Stimulated activated CD8-positive, alpha-beta memory T cell treated with anti-CD3 and anti-CD28 coated beads, Interleukin-12 subunit alpha, Interleukin-12 subunit beta, amount 100 ng/mL, for 1 hour (primary cell): ENCODE measurements at regions not wholly inside any gene's neighbourhood (a gene's known extent, or its start where the extent isn't known, plus 50 kb on each side); places are given as distances from the start of the nearest gene placed in this dataset.

Experiments
- DNase-seq: peaks from one replicate; pipeline ENCODE4 v3.0.0-alpha.2; 2020; ENCODE audit warnings: low read depth

DNA sequence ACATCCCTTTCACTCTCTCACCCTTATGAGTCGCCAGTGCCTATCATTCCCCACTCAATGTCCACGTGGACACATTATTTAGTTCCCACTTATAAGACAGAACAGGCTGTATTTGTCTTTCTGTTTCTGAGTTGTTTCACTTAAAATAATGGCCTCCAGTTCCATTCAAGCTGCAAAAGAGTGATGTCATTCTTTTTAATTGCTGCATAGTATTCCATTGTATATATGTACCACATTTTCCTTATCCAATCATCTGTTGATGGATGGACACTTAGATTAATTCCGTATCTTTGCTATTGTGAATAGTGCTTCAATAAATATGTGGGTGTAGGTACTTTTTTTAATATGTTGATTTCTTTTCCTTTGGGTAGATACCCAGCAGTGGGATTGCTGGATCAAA, 79.1 kb downstream of the ZNF365 start:
- DNase-seq = no peak

DNA sequence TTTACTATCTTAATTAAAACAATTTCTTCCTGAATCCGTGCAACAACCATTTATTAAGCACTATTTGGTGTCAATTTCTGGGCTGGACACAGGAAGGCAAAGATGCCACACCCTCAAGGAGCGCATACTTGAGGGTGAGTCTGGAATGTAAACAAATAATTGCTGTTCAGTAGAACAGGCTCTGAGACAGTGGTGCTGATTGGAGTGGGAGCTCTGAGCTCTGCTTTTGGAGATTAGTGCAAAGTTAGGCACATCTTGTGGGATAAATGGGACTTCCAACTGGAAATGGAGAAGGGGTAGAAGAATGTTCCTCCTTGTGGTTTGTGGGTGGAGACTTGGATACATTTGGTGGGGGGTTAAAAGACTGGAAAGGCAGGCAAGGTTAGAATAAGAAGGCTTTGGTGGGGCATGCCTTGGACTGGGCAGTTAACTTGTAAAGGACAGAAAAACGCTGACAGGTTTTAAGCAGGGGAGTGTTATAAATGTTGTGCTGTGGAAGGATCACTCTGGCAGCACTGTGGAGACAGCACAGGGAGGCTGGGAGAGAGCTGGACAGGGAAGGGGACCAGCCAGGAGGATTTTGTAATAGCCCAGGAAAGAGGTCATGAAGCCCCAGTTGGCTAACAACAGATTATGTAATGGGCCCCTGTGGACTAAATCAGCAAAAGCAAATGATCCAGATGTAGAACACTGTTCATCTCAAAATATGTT, 80.7 kb downstream of the ZNF365 start:
- no peak for DNase-seq

DNA sequence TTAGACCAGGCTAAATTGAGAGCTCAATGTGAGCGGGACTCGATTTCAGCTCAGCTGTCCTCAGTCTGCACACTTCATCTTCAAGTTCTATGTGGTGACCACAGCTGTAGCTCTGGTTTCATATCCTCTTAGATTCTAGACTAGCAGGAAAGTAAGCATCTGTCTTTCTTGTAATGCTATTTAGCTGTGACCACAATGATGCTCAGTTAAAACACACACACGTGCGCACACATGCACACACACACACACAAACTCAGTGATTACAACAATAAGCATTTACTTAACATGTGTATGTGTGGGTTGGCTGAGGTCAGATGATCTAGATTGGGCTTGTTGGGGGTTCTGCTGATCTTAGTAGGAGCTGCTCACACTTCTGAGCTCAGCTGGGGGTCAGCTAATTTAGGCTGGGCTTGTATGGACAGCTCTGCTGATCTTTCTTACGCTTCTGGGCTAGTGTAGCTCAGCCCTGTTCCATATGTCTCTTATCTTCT, 82.5 kb downstream of the ZNF365 start:
- DNase-seq = no peak

DNA sequence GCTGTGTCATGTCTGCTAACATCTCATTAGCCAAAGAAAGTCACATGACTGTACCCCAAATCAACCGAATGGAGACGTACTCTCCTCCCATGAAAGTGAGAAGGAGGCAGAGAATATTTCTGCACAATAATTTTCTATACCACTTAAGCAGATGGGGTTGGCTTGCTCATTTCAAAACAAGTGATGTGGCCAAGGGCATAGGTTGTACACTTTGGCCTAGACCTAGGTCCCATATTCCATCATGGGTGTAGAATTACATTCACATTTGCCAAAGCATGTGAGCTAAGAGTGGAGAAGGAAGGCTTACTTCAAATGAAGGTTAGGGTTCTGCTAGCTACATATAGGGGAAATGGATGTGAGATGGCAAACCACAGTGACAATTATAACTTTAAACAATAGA, 83.0 kb downstream of the ZNF365 start:
- no peak for DNase-seq

DNA sequence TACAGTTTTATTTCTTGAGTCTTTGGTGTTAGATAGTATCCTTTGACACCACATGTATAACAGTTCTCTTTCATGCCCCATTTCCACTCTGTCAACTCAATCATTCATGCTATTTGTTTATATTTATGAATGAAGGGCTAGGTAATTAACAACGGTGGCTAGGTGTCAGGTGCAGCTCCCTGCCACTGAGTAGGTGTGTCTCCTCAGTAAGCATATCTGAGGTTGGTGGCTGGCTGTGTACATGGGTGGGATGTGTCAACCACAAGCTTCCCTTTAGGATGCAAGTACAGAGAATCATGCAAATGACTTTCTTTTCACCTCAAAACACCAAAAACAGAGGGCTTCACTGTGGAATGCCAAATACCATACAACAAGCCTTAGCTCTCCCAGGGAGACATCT, 83.4 kb downstream of the ZNF365 start:
- no peak for DNase-seq

DNA sequence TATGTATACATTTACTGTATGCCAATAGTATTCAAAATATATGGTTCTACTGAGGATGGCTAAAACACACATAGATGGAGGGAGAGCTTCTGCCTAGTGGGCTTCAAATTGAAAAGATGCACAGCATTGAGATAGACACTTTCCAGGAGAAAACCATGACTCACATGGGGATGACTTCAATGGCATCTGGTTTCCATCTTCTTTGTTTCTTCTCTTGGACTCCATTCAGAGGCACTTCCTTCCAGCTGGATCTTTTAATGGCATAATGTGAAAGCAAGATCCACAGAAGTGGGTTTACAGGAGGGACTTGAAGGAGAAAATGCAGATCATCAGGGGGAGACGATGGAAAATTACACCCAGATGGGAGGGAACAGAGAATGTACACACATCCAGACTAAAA, 84.9 kb downstream of the ZNF365 start:
- no peak for DNase-seq

DNA sequence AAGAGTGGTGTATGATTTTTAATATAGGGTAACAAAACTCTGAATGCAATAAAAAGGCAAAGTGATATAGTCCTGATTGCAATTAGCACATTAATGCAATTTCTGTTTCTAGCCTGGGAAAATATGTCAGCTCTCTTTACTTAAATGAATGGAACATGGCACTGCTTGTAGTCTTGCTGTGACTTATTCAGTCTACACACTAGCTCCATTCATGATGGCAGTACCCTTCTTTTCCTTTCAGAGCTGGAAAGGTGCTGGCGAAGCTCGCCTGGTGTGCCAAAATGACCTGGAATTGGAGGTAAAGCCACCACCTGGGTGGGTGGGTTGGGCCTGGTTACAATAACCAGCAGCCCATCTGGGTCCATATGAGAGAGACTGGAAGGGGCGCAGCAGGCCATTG, 85.3 kb downstream of the ZNF365 start:
- DNase-seq = no peak

DNA sequence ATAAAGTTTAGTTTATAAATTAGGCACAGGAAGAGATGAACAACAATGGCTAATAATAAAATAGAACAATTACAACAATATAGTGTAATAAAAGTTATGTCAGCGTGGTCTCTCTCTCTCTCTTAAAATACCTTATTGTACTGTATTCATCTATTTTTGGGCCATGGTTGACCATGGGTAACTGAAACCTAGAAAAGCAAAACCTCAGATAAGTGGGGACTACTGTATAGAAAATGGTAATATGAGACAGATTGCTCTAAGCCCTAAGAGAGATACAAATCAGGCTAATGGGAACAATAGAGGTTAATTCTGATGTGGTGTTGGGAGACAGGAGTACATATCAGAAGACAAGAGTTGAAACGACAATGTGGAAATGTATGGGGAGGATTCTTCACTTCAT, 86.2 kb downstream of the ZNF365 start:
- no peak for DNase-seq

DNA sequence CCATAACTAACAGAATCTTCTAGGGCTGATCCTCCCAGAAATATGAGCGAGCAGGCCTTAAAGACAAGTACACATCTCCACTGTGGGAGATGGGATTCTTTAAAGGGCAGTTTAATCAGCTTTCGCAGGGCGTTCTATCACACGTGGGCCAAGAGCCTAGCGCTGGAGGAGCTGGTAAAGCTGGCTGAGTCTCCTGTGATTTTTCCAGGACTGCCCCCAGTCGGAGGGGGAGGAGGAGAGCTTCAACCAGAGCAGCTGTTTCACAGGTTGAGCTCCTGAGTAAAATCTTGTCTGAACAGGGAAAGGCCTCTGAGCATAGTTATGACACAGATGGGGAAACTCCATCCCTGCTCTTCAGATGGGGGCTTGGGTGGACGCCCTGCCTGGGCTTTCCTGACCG, 87.0 kb downstream of the ZNF365 start:
- no peak for DNase-seq

DNA sequence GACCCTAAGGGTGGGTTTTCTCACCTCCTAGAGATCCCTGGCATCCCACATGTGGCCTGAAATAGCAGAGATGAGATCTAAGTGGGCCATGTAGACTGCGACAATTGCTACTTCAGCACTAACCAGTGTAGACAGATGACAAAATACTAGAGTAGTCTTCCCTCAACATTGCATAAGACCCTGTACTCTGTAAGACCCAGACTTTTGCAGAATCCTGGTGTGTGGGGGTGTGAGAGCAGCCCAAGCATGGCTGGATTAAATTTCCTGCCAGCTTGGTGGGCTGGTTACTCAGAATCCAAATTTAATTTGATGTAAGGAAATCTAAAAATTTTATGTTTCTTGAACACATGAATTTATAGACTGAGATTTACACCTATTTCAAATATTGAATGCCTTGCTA, 88.3 kb downstream of the ZNF365 start:
- no peak for DNase-seq

DNA sequence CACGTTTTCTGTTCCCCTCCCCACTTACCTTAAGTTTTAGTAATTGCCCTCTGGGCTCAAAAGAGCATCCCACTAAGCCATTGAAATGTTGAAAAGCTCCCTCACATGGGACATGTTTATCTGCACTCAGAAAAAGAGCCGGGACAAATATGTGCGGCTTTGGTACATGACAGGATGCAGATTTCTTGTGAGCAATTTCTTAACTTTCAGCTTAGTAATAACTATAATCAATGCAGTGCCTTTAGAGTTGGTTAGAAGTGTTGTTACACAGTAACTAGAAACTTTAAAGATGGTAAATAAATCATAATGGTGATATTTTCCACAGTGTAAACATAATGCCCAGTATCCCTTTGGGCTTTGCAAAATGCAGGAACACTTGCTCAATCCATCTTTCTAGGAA, 89.2 kb downstream of the ZNF365 start:
- no peak for DNase-seq

DNA sequence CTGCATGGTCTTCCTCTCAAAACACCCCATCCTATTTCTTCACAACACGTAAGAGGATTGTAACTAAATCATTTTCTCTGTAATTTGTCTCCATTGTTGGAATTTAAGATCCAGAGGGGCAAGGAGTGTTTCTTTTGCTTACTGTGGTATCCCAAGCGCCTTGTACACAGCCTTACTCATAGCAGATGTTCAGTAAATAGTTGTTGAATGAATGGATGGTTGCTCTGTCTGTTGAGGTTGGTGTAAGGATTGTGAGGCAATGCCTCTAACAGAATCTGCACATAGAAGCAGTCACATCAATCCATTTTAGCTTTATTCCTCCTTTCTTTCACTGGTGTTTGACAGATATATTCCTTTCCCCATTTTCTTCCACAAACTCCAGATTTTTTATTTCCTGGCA, 90.1 kb downstream of the ZNF365 start:
- DNase-seq = no peak

DNA sequence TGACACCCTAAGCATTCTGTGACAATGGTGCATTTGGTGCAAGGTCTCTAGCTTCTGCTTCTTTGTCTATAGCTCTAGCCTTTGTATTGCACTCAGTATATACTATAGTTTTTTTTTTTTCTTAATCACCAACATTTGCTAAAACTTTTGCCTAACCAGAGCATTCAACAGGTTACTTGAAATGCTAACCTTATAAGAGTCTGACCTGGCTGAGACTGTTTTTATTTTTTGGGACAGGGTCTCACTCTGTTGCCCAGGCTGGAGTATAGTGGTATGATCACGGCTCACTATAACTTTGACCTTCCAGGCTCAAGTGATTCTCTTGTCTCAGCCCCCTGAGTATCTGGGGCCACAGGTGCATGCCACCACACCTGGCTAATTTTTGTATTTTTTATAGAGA, 92.4 kb downstream of the ZNF365 start:
- no peak for DNase-seq

DNA sequence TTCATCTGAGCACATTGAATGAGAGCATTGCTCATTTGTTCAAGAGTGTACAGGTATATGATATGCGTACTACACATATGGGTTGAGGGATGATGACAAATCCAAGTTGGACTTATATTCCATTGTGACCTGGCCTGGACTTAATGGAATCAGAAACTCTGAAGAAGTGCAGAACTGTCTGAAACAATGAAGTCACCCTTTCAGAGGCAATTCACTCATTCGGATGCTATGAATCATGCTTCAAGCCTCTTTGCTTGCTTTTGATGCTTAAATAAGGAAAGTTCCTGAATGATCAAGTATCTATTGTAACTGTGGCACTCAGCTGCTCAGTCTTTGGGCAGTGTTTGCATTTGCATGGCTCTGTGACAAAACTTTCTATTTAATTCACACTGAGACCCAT, 93.4 kb downstream of the ZNF365 start:
- DNase-seq = no peak

DNA sequence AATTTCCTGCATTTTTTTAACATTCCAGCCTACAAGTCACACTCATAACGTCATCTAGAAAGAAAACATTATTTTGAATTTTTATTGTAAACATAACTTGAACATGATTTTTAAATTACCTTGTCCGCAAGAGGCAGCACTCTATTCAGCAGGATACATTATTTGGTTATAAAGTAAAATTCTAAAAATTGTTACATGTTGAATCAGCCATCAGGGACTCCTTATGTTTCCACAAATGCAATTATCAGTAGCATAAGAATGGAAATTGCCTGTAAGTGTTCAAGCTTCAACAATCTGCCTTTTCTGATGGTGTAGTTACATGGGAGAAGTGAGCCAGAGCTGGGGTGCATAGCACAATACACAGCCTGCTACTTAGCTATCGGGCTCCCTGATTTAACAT, 97.5 kb downstream of the ZNF365 start:
- no peak for DNase-seq

DNA sequence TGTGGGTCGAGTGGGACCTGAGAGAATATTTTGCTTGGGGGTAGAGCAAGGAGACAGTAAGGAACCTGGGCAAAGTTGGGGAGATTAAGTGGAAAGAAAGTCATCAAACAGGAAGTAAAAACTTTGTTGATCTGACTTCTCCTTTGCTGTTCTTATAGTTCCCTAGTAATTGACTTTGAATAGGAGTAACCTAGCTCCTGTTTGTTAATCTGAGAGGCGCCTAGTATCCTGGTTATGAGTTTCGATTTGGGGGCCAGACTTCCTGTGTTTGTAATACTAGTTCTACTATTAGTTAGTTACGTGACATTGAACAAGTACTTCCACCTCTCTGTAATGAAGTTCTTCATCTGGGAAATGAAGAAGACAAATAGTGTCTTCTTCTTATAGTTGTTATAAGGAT, 99.1 kb downstream of the ZNF365 start:
- no peak for DNase-seq

DNA sequence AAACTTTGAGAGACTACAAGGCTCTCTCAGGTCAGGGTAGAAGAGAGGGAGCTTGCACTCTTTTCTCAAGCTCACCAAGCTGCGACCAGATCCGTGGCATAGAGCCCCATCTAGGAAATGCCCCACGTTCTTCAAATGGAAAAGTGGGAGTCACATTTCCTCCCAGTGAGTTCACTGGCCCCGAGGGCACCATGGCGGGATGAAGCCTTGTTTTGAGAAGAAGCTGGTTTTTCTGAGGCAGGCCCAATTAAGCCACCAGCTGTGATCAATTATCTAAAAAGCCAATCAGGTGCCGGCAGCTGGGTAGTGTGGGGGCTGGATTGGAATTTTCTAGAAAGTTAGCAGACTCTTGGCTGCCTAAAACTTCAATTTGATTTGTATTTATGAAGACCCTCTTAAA, 101.4 kb downstream of the ZNF365 start:
- DNase-seq = no peak

DNA sequence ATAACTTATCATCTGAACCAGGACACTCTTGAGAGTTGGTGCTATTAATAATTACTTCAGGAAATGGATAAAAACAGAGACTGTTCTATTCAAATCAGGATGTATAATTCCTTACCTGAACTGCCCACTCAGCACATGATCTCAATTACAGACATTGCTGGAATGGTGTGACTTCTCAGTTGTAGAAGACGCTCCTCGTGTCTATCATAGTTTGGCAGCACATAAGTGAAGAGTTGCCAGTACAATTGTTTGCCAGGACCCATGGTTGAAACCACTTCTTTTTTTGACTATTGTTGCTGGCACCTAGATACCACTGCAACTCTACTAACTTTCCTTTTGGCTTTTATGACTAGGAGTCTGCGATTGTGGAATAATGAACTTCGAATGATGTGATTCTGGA, 105.4 kb downstream of the ZNF365 start:
- no peak for DNase-seq

DNA sequence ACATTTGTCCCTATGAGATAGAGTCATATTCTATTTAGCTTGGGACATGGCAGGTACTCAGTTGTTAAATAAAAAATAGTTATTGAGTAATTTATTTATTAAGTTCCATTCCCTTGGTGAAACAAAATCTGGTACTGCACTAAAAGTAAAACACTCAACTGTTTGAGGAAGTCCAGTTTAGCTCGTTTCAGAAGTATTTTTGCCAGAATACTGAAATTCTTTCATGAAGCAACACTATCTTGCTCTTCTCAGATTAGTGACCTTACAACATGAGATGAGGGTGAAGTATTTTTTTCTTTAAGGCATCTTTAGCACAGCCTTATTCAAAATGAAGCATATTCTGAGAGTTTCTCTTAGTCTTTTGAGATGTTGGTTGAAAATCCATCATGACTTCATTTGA, 106.0 kb downstream of the ZNF365 start:
- DNase-seq = no peak

DNA sequence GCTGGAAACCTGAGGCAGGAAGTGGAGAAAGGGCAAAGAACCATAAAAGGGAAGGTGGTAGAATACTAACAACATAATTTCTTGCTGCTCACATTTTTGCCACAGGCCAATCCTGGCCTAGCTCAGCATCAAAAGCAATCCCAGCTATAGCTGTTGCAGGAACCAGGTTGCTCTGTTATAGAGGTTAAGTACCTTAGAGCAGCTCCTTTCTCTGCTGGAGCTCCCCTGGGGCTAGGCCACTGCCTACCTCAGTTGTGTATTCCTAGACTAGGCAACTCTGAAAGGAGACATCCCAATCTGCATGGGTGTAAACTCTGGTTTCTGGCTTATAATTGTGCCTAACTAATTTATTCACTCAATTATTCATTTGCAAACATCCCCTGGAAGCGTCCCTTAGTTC, 108.4 kb downstream of the ZNF365 start:
- no peak for DNase-seq

DNA sequence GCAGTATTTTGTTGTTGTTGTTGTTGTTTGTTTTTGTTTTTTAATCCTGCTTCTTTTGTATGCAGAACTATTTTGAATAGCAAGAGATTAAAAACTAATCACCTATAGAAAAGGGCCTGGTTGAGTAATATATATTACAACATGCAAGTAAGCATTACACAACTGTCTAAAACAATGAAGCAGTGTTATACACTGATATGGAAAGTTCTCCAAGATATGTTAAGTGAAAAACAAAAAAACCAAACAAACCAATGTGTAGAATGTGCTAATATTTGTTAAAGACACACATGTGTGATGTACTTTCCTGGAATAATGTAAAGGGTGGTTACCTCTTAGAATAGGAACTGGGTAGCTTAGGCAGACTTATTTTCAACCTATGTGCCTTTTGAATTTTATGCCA, 117.4 kb downstream of the ZNF365 start:
- no peak for DNase-seq

DNA sequence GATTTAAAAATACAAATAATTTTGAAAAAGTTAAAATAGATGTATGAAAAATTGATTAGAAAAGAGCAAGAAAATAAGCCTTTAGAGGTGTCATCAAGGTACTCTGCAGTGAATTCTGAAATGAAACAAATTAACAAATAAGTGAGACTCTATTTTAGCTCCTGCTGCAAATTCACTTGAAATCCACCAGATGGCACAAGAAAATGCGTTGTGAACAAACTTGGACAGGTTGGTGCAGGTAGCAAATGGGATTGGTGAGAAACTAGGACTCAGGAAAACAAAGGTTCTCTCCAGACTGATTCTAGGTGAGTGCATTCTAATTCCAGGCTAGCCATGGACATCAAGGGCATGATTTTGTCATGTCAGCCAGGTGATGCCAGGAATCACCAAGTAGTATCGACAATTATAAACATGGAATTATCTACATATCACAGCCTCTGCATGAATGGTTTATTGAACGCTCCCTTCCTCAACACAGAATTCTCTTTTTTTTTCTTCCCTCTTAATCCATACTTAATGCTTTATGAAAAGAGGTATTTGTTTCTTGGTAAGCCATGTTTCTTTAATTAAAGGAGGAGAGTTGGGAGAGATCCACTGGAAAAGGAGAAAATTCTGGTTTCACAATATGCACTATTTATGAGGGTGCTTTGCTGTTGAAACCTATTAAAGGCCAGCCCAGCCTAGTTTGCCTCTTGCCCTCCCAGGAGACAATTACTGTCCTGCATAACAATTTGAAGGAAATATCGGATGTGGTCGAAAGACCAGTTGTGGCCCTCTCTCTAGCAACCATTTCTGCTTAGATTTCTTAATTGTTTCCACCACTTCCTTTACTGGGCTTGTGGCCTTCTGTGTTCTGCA, 118.1 kb downstream of the ZNF365 start:
- DNase-seq = no peak

DNA sequence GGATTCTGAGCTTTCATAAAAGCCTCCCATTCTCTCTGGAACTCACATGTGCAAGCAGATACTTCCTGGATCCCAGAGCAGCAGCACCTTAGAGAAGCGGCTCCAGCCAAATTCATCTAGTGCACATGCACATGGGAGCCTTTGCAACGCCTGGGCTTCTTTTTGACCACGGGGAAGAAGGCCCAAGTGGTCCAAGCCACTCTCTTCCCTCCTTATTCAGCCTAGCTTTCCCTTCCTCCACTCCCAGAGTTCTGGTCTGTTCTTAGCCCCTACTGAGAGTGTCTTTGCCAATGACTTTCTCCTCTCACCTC, 118.7 kb downstream of the ZNF365 start:
- DNase-seq = no peak

DNA sequence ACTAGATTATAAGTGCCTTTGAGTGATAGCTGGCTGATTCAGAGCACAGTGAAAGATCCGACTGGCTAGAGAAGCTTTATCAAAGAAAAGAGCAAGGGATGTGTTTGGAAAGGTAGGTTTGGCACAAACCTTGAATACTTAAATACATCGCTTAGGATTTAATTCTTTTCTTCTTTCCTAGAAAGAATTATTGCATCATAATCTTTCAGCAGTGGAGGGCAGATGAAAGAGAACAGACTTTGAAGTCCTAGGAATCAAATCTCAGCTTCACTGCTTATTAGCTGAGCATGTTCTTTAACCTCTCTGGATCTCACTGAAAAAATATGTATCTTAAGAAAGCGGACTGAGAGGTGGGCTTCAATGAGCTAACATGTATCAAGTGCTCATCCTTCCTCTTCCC, 122.8 kb downstream of the ZNF365 start:
- no peak for DNase-seq
